ENCODE measurements at regions not wholly inside any gene's neighbourhood (a gene's known extent, or its start where the extent isn't known, plus 50 kb on each side); places are given as distances from the start of the nearest gene placed in this dataset.

DNA sequence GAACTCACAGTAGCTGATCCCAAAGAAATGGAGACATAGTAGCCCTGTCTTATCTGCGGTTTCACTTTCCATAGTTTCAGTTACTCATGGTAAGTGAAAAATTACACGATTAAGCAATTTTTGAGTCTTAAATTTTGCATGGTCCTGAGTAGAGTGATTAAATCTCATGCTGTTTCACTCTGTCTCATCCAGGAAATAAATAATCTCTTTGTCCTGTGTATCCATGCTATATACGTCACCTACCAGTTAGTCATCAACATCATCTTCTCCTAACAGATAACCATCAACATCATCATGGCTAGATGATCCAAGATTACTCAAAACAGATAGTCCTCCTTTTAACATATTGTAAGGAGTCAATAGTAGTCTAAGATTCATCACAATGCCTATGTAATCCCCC, 1589.3 kb downstream of the BRINP3 start:
- TF ChIP-seq, protein P1, sequence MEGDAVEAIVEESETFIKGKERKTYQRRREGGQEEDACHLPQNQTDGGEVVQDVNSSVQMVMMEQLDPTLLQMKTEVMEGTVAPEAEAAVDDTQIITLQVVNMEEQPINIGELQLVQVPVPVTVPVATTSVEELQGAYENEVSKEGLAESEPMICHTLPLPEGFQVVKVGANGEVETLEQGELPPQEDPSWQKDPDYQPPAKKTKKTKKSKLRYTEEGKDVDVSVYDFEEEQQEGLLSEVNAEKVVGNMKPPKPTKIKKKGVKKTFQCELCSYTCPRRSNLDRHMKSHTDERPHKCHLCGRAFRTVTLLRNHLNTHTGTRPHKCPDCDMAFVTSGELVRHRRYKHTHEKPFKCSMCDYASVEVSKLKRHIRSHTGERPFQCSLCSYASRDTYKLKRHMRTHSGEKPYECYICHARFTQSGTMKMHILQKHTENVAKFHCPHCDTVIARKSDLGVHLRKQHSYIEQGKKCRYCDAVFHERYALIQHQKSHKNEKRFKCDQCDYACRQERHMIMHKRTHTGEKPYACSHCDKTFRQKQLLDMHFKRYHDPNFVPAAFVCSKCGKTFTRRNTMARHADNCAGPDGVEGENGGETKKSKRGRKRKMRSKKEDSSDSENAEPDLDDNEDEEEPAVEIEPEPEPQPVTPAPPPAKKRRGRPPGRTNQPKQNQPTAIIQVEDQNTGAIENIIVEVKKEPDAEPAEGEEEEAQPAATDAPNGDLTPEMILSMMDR (conservative IDR thresholded peaks at IDR 0.05), result no peak
- Mint-ChIP-seq H3K4me3 (no peak overlapping the region), H3K4me1 (ENCODE audit: unreplicated experiment) (no peaks in the 10 kb centered on the region), H3K36me3 (no peaks in the 10 kb centered on the region), H3K27ac (no peak overlapping the region), H3K27me3 (no peaks in the 10 kb centered on the region), H3K9me3 (no peaks in the 10 kb centered on the region)
- DNase-seq (ENCODE audit: extremely low spot score, unreplicated experiment), result no peak

GRCh38 chr1:188889166-188889565, 1588.5 kb downstream of the BRINP3 start:
- no peaks in the 10 kb centered on the region for H3K36me3 Mint-ChIP-seq
- H3K27ac Mint-ChIP-seq, result no peak overlapping the region
- no peak for DNase-seq (ENCODE audit: extremely low spot score, unreplicated experiment)
- no peak overlapping the region for H3K4me3 Mint-ChIP-seq
- TF ChIP-seq, protein P1 (conservative IDR thresholded peaks at IDR 0.05), result no peak
- H3K4me1 Mint-ChIP-seq (ENCODE audit: unreplicated experiment), result no peaks in the 10 kb centered on the region
- H3K27me3 Mint-ChIP-seq, result no peaks in the 10 kb centered on the region
- H3K9me3 Mint-ChIP-seq, result no peaks in the 10 kb centered on the region

GRCh38 chr1:188891958-188892357, 1585.7 kb downstream of the BRINP3 start:
- Mint-ChIP-seq H3K27ac (no peak overlapping the region), H3K9me3 (no peaks in the 10 kb centered on the region), H3K4me3 (no peak overlapping the region), H3K36me3 (no peaks in the 10 kb centered on the region), H3K27me3 (no peaks in the 10 kb centered on the region), H3K4me1 (ENCODE audit: unreplicated experiment) (no peaks in the 10 kb centered on the region)
- DNase-seq (ENCODE audit: extremely low spot score, unreplicated experiment), result no peak
- TF ChIP-seq, protein P1 (conservative IDR thresholded peaks at IDR 0.05), result no peak

GRCh38 chr1:188895611-188896010, 1582.1 kb downstream of the BRINP3 start:
- Mint-ChIP-seq H3K27me3 (no peaks in the 10 kb centered on the region), H3K4me1 (ENCODE audit: unreplicated experiment) (no peaks in the 10 kb centered on the region)

GRCh38 chr1:188903241-188903640, 1574.4 kb downstream of the BRINP3 start:
- Mint-ChIP-seq H3K4me1 (ENCODE audit: unreplicated experiment) (no peaks in the 10 kb centered on the region), H3K36me3 (no peaks in the 10 kb centered on the region), H3K27me3 (no peaks in the 10 kb centered on the region), H3K4me3 (no peak overlapping the region), H3K27ac (no peak overlapping the region), H3K9me3 (no peaks in the 10 kb centered on the region)
- DNase-seq (ENCODE audit: extremely low spot score, unreplicated experiment), result no peak
- TF ChIP-seq, protein P1 (conservative IDR thresholded peaks at IDR 0.05), result no peak

More at GRCh38 chr1:188895611-188896010, 1582.1 kb downstream of the BRINP3 start:
- DNase-seq (ENCODE audit: extremely low spot score, unreplicated experiment), result no peak
- H3K4me3 Mint-ChIP-seq, result no peak overlapping the region
- no peaks in the 10 kb centered on the region for H3K9me3 Mint-ChIP-seq
- no peak overlapping the region for H3K27ac Mint-ChIP-seq
- H3K36me3 Mint-ChIP-seq, result no peaks in the 10 kb centered on the region
- TF ChIP-seq, protein P1 (conservative IDR thresholded peaks at IDR 0.05), result no peak

DNA sequence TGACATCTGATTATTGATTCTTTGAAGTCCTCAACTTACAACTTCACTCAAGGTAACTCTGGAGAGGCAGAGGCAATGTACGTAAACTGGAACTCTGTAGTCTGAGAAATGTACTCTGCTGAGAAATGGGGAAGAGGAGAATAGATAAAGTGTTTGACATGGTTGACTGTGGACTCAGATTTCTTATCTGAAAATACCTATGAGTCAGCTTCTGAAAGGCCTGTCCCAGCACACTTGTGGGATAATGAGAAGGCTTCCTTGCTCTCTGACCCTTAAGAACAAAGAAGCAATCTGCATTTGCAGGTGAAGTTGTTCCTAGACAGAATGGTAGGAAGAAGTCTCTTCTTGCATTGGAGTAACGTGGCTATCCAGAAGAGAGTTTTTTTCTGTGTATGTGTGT, 1573.5 kb downstream of the BRINP3 start:
- no peak for DNase-seq (ENCODE audit: extremely low spot score, unreplicated experiment)
- no peak overlapping the region for H3K27ac Mint-ChIP-seq
- no peaks in the 10 kb centered on the region for H3K27me3 Mint-ChIP-seq
- no peaks in the 10 kb centered on the region for H3K9me3 Mint-ChIP-seq
- no peak overlapping the region for H3K4me3 Mint-ChIP-seq
- TF ChIP-seq, protein P1 (conservative IDR thresholded peaks at IDR 0.05), result no peak
- no peaks in the 10 kb centered on the region for H3K36me3 Mint-ChIP-seq
- H3K4me1 Mint-ChIP-seq (ENCODE audit: unreplicated experiment), result no peaks in the 10 kb centered on the region

All from type B pancreatic cell (in vitro differentiated cells).